ENCODE measurements at regions not wholly inside any gene's neighbourhood (a gene's known extent, or its start where the extent isn't known, plus 50 kb on each side); places are given as distances from the start of the nearest gene placed in this dataset.
"Not testable (repeated sequence)": the region's sequence is repeated elsewhere in the genome, so short reads cannot be mapped to it uniquely, and the experiment has no call there.

- DNase-seq (ENCODE audit: low read depth in 2 of 2): peak; percentile 46 to 61
Observed at GRCh38 chr14:56351861-56352260, 227.7 kb upstream of the TMEM260 start.

DNA sequence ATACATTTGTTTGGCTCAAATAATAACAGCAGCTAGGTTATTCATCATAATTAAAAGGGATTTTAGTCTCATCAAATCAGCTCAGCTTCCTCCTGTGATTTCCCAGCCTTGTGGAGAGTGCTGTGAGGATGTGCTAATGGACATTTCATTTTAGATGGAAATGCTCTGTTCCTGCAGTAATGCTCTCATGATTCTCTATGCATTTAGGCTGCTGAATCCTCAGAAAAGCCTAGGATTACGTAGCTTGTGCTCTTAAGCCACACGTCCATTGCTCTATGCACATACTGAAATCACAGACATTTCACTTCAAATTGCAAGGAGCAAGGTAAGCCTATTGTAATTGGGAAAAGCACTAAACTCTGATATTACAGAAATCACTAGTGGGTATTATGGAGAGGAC, 226.6 kb upstream of the TMEM260 start:
- no peak for DNase-seq (ENCODE audit: low read depth in 2 of 2)

GRCh38 chr14:56357428-56357827, 222.2 kb upstream of the TMEM260 start:
- no peak for DNase-seq (ENCODE audit: low read depth in 2 of 2)

- no peak for DNase-seq (ENCODE audit: low read depth in 2 of 2)
Observed at GRCh38 chr14:56358275-56358674, 221.3 kb upstream of the TMEM260 start.

DNA sequence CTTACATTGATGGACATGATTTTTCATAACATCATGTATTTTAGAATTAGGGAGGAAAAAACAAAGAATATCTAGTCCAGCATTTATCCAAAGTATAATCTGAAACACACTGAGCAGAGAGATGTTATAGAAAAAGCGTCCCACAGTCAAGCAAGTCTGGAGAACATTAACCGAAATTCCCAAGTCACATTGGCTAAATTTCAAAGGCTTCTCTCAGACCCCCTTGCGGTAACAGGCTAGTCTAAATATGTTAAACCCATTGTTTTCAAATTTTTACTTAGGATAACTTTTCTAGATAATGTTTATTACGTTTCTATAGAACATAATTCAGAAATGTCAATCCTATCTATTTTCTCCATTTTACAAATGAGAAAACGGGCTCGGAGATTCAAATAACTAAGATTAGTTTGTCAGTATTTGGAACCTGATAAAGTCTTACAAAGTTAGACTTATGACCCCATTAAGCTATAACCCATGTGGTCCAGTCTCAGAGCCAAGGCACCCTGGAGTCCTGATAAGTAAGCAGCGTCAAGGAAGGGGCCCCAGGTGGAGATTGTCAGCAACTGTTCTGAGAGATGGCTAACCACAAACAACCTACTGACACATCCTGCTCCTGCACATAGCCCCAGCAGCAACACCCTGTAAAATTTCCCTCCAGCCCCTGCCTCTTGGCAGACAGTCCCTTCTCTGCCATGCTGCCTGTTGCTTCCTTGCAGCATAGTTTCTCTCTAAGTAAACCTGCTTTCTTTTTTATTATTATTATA, 220.6 kb upstream of the TMEM260 start:
- no peak for DNase-seq (ENCODE audit: low read depth in 2 of 2)

DNA sequence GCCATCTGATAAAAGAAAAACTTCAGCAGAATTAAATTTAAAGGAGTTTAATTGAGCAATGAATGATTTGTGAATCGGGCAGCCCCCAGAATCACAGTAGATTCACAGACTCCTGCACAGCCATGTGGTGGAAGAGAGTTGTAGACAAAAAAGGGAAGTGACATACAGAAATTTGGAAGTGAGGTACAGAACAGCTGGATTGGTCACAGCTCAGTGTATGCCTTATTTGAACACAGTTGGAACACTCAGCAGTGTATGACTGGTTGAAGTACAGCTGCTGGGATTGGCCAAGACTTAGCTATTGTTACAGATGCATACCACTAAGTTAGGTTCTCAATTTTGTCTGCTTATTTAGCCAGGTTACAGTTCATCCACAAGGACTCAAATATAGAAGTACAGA, 213.9 kb upstream of the TMEM260 start:
- DNase-seq (ENCODE audit: low read depth in 2 of 2): not testable (repeated sequence)

- DNase-seq (ENCODE audit: low read depth in 2 of 2): no peak
Observed at GRCh38 chr14:56367416-56367815, 212.2 kb upstream of the TMEM260 start.

DNA sequence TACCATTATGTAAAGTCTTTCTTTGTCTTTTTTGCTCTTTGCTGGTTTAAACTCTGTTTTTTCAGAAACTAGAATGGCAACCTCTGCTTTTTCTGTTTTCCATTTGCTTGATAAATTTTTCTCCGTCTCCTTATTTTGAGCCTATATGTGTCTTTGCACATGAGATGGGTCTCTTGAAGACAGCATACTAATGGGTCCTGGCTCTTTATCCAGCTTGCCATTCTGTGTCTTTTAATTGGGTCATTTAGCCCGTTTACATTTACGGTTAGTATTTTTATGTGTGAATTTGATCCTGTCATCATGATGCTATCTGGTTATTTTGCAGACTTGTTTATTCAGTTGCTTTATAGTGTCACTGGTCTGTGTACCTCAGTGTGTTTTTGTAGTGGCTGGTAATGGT, 207.9 kb upstream of the TMEM260 start:
- DNase-seq (ENCODE audit: low read depth in 2 of 2): no peak

GRCh38 chr14:56374421-56374820, 205.2 kb upstream of the TMEM260 start:
- no peak for DNase-seq (ENCODE audit: low read depth in 2 of 2)

- DNase-seq (ENCODE audit: low read depth in 2 of 2): no peak
Observed at GRCh38 chr14:56378046-56378445, 201.6 kb upstream of the TMEM260 start.

DNA sequence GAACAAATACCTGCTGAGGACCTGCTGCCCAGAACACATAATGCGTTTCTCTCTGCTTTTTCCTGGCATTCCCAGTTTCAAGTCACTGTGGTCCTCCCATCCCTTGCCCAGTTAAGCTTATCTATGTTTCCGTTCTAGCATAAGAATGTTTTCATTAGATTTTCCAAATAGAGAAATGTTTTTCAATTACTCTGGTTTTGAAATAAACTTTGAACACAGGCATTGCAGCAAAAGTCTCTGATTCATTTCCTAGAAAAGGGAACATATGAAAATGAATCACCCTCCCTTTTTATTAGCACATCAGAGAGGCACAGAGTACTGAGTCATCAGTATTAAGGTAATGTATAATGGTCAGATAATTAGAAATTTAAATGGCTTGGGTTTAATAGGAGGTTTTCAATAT, 201.1 kb upstream of the TMEM260 start:
- peak in 1 of 2 experiments; percentile 14 for DNase-seq (ENCODE audit: low read depth in 2 of 2)

GRCh38 chr14:56379956-56380355, 199.6 kb upstream of the TMEM260 start:
- DNase-seq (ENCODE audit: low read depth in 2 of 2): peak in 1 of 2 experiments; percentile 7

GRCh38 chr14:56386024-56386423, 193.6 kb upstream of the TMEM260 start:
- no peak for DNase-seq (ENCODE audit: low read depth in 2 of 2)

- no peak for DNase-seq (ENCODE audit: low read depth in 2 of 2)
Observed at GRCh38 chr14:56390859-56391258, 188.7 kb upstream of the TMEM260 start.

DNA sequence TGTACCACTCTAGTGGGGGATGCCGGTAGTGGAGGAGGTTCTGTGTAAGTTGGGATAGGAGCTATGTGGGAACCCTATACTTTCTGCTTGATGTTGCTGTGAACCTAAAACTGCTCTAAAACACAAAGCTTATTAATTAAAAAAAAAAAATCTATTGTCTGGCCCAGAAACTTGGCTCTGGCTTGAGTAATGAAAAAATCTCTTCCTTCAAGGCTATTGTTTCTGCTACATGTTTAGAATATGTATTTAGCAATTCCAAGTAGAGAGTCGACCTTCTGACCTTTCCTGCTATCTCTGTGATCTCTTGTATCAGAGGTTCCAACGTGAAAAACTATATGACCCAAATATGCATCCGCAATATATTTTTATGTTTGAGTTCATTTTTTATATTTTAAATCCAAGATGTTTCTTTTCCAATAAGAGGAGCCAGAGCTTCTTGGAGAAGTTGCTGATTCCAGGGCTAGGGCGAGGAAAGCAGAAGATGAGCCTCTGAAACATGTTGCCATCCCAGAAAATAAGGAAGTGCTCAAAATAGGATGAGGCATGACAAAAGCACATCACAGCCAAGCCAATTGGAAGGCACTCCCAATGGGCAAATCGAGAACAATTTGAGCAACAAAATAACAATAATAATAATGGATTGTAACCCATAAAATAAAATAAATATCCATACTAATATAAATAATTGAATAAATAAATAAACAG, 184.6 kb upstream of the TMEM260 start:
- no peak for DNase-seq (ENCODE audit: low read depth in 2 of 2)

GRCh38 chr14:56400109-56400825, 179.3 kb upstream of the TMEM260 start:
- DNase-seq (ENCODE audit: low read depth in 2 of 2): no peak

GRCh38 chr14:56412468-56413434, 166.8 kb upstream of the TMEM260 start:
- no peak for DNase-seq (ENCODE audit: low read depth in 2 of 2)

DNA sequence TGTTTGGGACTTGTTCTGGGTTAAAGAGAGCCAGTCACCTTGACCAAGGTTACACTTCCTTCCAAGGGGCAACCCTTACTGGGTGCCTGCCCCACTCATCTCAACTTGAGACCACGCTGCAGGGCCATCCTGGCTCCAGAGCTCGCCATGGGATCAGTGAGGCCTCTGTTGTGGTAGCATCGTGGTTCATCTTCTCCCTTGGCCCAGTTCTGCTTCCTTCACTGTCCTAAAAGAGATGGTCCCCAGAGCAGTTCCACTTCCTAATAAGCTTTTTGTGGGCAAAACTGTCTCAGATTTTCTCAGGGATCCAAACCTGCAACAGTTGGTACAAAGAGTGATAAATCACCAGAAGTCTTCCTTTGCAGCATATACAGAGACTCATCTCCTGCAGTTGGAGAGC, 165.9 kb upstream of the TMEM260 start:
- DNase-seq (ENCODE audit: low read depth in 2 of 2): no peak

- no peak for DNase-seq (ENCODE audit: low read depth in 2 of 2)
Observed at GRCh38 chr14:56414236-56414635, 165.4 kb upstream of the TMEM260 start.

- DNase-seq (ENCODE audit: low read depth in 2 of 2): no peak
Observed at GRCh38 chr14:56416213-56416612, 163.4 kb upstream of the TMEM260 start.

- no peak for DNase-seq (ENCODE audit: low read depth in 2 of 2)
Observed at GRCh38 chr14:56417173-56417572, 162.4 kb upstream of the TMEM260 start.

- no peak for DNase-seq (ENCODE audit: low read depth in 2 of 2)
Observed at GRCh38 chr14:56419750-56420149, 159.8 kb upstream of the TMEM260 start.
